Esophagus muscularis mucosa (tissue), 3 donors: ENCODE measurements at regions not wholly inside any gene's neighbourhood (a gene's known extent, or its start where the extent isn't known, plus 50 kb on each side); places are given as distances from the start of the nearest gene placed in this dataset.

Experiments used
- CTCF ChIP-seq, 3 experiments: fragments of 200-600 bp in 2 of 3; fragments of 450-650 bp in 1 of 3; sonication (generic) in 2 of 3; IDR thresholded peaks; one replicate each; pipeline ENCODE4 v1.5.1; 2017 to 2019; ENCODE audit warnings: antibody characterized with exemption in 3 of 3, mild to moderate bottlenecking in 2 of 3, moderate library complexity in 1 of 3
- POLR2A ChIP-seq: fragments of 450-650 bp; IDR thresholded peaks from one replicate; pipeline ENCODE4 v1.6.1; 2017; ENCODE audit warnings: antibody characterized with exemption, moderate library complexity, mild to moderate bottlenecking, low read depth

- TF ChIP-seq POLR2A (no peak), CTCF (IDR thresholded peaks at IDR 0.05) (no peak)
Observed at GRCh38 chr4:1539859-1540600, 133.8 kb upstream of the NKX1-1 start.
